HG03159 (cell line): ENCODE measurements at regions not wholly inside any gene's neighbourhood (a gene's known extent, or its start where the extent isn't known, plus 50 kb on each side); places are given as distances from the start of the nearest gene placed in this dataset.

Experiments used
- ATAC-seq: cut with Tn5 transposase; IDR thresholded peaks from one replicate; pipeline ENCODE4 v1.9.1; 2021; ENCODE audit warnings: mild to moderate bottlenecking, moderate library complexity; ENCODE audit not compliant: unreplicated experiment

DNA sequence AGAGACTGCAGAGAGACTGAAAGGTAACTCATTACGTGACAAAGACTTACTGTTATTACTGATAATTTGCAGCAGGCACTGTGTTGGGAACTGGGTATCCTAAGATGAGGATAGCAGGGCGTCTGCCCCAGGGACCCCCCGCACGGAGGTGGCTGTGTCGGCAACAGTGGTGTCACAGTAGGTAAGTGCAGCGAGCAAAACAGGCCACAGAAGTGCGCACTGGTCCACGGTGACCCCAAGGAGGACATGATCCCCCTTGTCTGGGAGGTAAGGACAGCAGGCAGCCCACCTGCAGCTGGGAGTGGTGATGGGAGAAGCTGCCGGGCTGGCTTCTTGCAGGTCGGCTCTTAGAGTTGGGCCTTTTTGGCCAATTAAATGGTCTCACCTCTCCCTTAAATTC lies 82.9 kb downstream of the FAM43A start:
- no peak for ATAC-seq

DNA sequence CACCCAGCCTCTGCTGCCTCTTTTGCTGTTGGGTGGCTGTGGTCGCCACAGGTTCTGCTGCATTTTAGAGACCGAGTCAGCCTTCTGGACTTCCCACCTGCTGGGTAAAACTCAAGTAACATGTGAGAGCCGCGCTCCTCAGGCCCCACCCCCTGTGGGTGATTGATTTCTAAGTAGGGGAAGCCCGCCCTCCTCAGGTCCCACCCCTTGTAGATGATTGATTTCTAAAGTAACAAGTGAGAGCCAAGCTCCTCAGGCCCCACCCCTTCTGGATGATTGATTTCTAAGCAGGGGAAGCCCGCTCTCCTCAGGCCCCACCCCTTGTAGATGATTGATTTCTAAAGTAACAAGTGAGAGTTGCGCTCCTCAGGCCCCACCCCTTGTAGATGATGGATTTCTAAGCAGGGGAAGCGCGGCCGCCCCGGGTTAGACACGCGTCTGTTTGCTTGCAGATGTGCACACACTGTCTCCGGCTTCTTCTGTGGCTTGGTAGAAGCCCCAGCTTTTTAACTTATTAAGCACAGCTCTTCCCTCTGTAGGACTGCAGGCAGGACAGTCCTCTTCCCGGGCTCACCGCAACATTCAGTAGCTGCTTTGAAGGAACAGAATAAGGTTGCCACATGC lies 83.4 kb downstream of the FAM43A start:
- peak; percentile 96 for ATAC-seq

GRCh38 chr3:194772241-194773000 lies 86.7 kb downstream of the FAM43A start:
- ATAC-seq, result no peak

DNA sequence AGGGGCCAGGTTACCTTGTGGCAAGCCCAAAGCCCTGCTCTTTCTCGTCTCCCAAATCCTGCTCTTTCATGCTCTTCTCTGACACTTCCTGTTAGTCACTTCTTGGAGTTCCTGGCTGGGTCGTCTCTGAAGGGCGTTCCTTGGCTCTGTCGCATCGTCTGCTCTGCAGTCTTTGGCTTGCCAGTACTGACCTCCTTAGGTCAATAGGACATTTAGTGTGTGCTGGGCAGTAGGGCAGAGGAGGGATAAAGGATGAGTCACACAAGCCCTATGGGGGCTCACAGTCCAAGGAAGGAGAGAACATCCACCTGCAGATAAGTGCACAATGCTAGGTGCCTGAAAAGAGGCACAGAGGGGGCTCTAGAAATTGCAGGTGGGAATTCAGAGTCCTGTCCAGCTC lies 87.5 kb downstream of the FAM43A start:
- ATAC-seq, result no peak

DNA sequence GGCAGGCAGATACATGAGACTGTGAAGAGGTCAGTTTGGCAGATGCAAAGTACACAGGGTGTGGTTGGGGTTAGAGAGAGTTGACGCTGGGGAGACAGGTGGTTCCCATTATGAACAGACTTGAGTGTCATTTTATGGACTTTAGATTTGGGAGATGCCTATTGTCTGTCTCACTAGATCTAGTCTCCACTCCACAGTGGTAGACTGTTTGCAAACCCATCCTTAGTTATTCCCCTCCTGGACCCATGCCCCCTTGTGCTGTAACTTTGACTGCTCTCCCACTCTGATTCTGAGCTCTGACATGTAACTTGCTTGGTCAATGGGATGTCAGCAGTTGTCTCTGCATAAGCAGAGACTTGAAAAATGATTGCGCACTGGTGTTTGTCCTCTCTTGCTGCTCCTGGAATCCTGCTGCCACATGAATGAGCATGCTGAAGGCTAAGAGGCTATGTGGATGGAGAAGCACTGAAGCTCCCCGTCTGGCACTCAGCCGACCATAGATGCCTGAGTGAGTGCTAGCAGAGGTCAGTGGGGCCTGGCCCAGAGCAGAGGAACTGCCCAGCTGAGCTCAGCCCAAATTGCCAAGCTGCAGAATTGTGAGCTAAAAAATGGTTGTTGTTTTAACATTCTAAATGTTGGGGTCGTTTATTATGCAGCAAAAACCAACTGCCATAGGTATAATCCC lies 88.2 kb downstream of the FAM43A start:
- ATAC-seq, result no peak

DNA sequence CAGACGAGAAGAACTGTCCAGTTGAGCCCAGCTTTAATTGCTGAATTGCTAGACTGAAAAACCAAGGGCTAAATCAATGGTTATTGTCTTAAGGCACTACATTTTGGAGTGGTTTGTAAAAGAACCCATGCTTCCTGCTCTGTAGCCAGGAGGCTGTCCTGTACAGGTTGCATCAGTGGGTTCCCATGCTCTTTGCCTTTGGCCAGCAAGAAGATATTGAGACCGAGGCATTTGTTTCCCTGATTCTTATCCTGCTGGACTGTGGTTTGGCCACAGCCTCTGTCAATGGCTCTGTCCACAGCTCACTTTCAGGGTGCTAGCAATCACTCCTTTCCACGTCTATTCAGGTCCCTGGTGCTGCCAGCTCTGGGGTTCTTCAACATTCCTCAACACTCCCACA lies 89.6 kb downstream of the FAM43A start:
- ATAC-seq, result no peak

DNA sequence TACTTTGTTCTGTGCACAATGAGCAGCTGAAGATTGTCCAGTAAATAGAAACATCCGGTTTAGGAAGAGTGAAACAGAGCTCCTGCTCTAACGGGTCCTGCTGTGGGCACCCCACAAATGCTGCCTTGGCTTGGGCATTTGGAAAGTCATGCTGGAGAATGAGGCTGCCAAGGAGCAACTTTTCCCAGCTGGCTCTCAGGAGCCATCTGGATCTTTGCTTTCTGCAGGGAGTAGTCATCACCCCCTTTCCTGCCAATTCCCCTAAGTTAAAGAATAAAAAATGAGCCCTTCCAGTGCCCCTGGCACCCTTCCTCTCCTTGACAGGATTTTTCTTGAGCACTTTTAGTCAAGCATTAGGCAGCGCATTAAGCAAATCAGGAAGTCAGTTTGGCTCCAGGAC lies 90.0 kb downstream of the FAM43A start:
- no peak for ATAC-seq

GRCh38 chr3:194777729-194778128 lies 92.0 kb downstream of the FAM43A start:
- no peak for ATAC-seq

GRCh38 chr3:194779729-194780224 lies 94.1 kb downstream of the FAM43A start:
- no peak for ATAC-seq

GRCh38 chr3:194780706-194781105 lies 95.0 kb downstream of the FAM43A start:
- no peak for ATAC-seq

GRCh38 chr3:194781617-194782016 lies 95.9 kb downstream of the FAM43A start:
- no peak for ATAC-seq

- ATAC-seq, result no peak
Measured at GRCh38 chr3:194782698-194783404, 97.2 kb downstream of the FAM43A start.

DNA sequence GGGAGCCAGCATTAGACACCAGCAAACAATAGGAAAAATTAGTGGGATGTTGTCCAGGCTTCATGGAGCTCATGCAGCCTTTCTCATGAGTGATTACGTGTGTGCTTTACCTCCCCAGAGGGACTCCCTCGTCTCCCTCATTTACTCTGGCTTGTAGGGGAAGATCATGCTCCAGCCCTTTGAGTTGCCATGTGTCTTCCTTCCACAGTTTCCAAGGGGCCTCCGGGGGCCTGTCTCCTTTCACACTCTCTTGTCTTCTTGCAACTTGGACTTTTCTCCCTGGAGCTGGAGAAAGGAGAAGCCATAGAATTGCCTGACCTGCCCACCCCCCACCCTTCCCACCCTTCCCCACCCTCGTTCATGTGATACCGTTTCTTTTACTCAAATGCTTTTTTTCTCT lies 98.7 kb downstream of the FAM43A start:
- no peak for ATAC-seq

GRCh38 chr3:194785315-194785714 lies 99.6 kb downstream of the FAM43A start:
- ATAC-seq, result no peak

GRCh38 chr3:194787072-194787471 lies 101.4 kb downstream of the FAM43A start:
- no peak for ATAC-seq

DNA sequence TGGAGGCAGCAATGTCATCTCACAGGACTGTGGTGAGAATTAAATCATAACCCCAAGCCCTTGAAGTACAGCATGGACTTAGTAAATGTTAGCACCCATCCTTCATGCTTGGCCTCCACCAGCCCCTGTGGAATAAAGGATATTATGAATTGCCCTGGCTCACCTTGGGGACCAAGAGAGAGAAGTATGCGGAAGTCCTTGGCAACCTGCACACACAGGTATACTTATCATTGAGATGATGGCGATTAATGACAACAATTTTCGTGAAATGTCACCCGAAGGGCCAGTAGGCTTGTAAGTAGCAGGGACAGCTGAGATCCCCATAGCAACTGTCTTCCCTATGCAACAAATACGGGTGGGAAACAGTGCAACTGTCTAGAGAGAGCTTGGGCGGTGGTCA lies 102.0 kb downstream of the FAM43A start:
- no peak for ATAC-seq

DNA sequence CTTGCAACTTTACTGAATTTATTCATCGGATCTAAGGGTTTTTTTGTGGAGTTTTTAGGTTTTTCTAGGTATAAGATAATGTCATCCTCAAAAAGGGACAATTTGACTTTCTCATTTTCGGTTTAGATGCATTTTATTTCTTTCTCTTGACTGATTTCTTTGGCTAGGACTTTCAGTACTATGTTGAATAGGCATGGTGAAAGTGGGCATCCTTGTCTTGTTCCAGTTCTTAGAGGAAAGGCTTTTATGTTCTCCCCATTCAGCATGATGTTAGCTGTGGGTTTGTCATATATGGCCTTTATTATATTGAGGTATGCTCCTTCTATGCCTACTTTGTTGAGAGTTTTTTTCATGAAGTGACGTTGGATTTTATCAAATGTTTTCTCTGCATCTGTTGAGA lies 106.7 kb downstream of the FAM43A start:
- ATAC-seq, result no peak

- ATAC-seq, result no peak
Measured at GRCh38 chr3:194797555-194798250, 112.0 kb downstream of the FAM43A start.

GRCh38 chr3:194798486-194798885 lies 112.8 kb downstream of the FAM43A start:
- ATAC-seq, result no peak

DNA sequence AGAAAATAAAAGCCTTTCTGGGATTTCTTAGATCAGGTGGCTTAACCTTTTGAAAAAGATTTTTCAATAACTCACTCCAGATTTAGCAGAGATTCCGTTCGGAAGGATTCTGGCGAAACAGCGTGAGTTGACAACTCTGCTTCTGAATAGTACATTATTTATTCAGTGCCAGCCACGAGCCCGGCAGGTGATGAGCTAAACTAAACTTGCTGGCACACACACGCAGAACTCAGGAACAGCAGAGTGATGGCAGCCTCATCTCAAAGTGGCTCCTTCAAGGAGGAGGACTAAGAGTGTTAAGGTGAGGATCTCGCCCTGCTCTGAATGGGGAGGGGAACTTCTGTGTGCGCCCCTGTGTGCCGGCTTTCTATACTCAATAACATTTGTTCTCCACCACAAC lies 114.3 kb downstream of the FAM43A start:
- ATAC-seq, result no peak
